ENCODE measurements at regions not wholly inside any gene's neighbourhood (a gene's known extent, or its start where the extent isn't known, plus 50 kb on each side); places are given as distances from the start of the nearest gene placed in this dataset.

DNA sequence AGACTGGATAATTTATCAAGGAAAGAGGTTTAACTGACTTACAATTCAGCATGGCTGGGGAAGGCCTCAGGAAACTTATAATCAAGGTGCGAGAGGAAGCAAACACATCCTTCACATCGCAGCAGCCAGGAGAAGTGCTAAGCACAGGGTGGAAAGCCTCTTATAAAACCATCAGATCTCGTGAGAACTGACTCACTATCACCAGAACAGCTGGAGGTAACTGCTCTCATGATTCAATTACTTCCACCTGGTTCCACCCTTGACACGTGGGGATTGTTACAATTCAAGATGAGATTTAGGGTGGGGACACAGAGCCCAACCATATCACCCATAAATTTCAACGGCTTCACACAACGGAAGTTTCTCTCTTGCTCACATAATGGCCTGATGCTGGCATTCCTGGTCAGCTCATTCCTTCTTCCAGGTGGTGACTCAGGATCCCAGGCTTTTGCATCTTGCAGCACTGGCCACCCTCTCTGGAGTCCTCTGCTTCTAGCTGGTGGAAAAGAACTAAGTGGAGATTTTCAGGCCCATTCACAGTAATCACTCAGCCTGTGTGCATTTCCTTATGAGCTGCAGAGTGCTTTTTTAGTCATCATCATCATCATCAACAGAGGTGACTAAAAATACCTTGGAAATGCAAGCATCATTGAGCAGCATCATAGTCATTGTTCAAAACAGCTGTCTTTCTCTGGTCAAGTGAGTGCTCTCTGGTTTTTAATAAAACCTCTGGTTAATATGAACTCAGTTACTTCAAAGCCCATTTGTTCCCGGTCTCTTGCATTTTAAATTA is 308.1 kb downstream of the SFMBT2 start (continued):
- TF ChIP-seq CTCF (conservative IDR thresholded peaks at IDR 0.05; ENCODE audit: low read depth in 2 of 2) = no peak

- no peaks in the 10 kb centered on the region; the same call in 1 of the 2 replicates for H3K36me3 ChIP-seq (ENCODE audit: insufficient read depth)
- H3K4me2 ChIP-seq = no peak overlapping the region
- no peak overlapping the region for H3K4me3 Mint-ChIP-seq
- no peak overlapping the region for H3K27ac Mint-ChIP-seq
- H3K4me3 ChIP-seq = no peak overlapping the region
- H4K20me1 ChIP-seq (replicated peaks; ENCODE audit: insufficient read depth) = no peaks in the 10 kb centered on the region
- no peaks in the 10 kb centered on the region for H3K9me3 Mint-ChIP-seq
- H3K27ac ChIP-seq (ENCODE audit: low read depth) = no peak overlapping the region
- H3K4me1 ChIP-seq (ENCODE audit: insufficient read depth) = no peaks in the 10 kb centered on the region
- peaks cover 7% of the 10 kb centered on the region; the same call in 1 of the 2 replicates for H3K9me2 ChIP-seq (ENCODE audit: insufficient read depth)
- no peaks in the 10 kb centered on the region for H3K27me3 ChIP-seq (ENCODE audit: insufficient read depth)
- H3K79me2 ChIP-seq (replicated peaks; ENCODE audit: insufficient read depth) = no peaks in the 10 kb centered on the region
- peak overlapping the region; percentile 47; the same call in 1 of the 2 replicates for H2AFZ ChIP-seq
- no peaks in the 10 kb centered on the region for H3K36me3 Mint-ChIP-seq (ENCODE audit: low read depth)
- H3K27me3 Mint-ChIP-seq (ENCODE audit: insufficient read depth, low read depth, poor library complexity) = no peaks in the 10 kb centered on the region
- no peak for DNase-seq (ENCODE audit: low spot score)
- no peak for TF ChIP-seq NANOG (IDR thresholded peaks at IDR 0.05; ENCODE audit: borderline replicate concordance)
- TF ChIP-seq ZNF114 (CRISPR knock-in tag; IDR thresholded peaks at IDR 0.05) = no peak
- TF ChIP-seq JUNB (IDR thresholded peaks at IDR 0.05; ENCODE audit: unreplicated experiment) = no peak
- no peak for TF ChIP-seq REST (IDR thresholded peaks at IDR 0.05; ENCODE audit: unreplicated experiment)
- TF ChIP-seq EZH2 (IDR thresholded peaks at IDR 0.05; ENCODE audit: low read depth, unreplicated experiment) = no peak
- no peaks in the 10 kb centered on the region for H3F3A ChIP-seq (replicated peaks; ENCODE audit: low read depth)
- ATAC-seq = no peak
- no peaks in the 10 kb centered on the region for H3K4me1 Mint-ChIP-seq
Measured at GRCh38 chr10:7102084-7102483, 308.8 kb downstream of the SFMBT2 start.

DNA sequence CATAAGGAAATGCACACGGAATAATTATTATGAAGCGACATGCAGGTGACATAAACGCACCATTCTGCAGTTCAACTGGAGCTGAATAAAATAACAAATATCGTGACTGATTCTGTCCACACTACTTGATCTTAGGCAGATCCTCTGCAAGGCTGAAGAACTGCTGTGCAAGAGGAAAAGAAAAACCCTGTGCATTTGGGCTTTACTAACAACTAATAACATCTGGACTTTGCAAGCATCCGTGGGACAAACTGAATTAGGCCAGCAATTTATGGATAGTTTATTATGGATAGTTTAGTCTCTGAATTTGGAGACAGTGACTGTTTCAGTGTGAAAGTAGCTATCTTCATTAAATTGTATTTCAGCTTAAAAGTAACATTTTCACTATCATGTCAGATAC is 309.4 kb downstream of the SFMBT2 start:
- Histone ChIP-seq H4K20me1 (replicated peaks; ENCODE audit: insufficient read depth) (no peaks in the 10 kb centered on the region), H3K79me2 (replicated peaks; ENCODE audit: insufficient read depth) (no peaks in the 10 kb centered on the region), H3K4me2 (no peak overlapping the region), H2AFZ (no peak overlapping the region), H3K27me3 (ENCODE audit: insufficient read depth) (no peaks in the 10 kb centered on the region), H3K4me1 (ENCODE audit: insufficient read depth) (no peaks in the 10 kb centered on the region), H3K4me3 (no peak overlapping the region), H3K9me2 (ENCODE audit: insufficient read depth) (peaks cover 7% of the 10 kb centered on the region; the same call in 1 of the 2 replicates), H3K27ac (ENCODE audit: low read depth) (no peak overlapping the region), H3K36me3 (ENCODE audit: insufficient read depth) (no peaks in the 10 kb centered on the region; the same call in 1 of the 2 replicates), H3F3A (replicated peaks; ENCODE audit: low read depth) (no peaks in the 10 kb centered on the region)
- no peaks in the 10 kb centered on the region for H3K9me3 Mint-ChIP-seq
- no peak for ATAC-seq
- DNase-seq (ENCODE audit: low spot score) = no peak
- no peak overlapping the region for H3K27ac Mint-ChIP-seq
- no peaks in the 10 kb centered on the region for H3K27me3 Mint-ChIP-seq (ENCODE audit: insufficient read depth, low read depth, poor library complexity)
- H3K36me3 Mint-ChIP-seq (ENCODE audit: low read depth) = no peaks in the 10 kb centered on the region
- no peak overlapping the region for H3K4me3 Mint-ChIP-seq
- H3K4me1 Mint-ChIP-seq = no peaks in the 10 kb centered on the region
- TF ChIP-seq, protein P1, sequence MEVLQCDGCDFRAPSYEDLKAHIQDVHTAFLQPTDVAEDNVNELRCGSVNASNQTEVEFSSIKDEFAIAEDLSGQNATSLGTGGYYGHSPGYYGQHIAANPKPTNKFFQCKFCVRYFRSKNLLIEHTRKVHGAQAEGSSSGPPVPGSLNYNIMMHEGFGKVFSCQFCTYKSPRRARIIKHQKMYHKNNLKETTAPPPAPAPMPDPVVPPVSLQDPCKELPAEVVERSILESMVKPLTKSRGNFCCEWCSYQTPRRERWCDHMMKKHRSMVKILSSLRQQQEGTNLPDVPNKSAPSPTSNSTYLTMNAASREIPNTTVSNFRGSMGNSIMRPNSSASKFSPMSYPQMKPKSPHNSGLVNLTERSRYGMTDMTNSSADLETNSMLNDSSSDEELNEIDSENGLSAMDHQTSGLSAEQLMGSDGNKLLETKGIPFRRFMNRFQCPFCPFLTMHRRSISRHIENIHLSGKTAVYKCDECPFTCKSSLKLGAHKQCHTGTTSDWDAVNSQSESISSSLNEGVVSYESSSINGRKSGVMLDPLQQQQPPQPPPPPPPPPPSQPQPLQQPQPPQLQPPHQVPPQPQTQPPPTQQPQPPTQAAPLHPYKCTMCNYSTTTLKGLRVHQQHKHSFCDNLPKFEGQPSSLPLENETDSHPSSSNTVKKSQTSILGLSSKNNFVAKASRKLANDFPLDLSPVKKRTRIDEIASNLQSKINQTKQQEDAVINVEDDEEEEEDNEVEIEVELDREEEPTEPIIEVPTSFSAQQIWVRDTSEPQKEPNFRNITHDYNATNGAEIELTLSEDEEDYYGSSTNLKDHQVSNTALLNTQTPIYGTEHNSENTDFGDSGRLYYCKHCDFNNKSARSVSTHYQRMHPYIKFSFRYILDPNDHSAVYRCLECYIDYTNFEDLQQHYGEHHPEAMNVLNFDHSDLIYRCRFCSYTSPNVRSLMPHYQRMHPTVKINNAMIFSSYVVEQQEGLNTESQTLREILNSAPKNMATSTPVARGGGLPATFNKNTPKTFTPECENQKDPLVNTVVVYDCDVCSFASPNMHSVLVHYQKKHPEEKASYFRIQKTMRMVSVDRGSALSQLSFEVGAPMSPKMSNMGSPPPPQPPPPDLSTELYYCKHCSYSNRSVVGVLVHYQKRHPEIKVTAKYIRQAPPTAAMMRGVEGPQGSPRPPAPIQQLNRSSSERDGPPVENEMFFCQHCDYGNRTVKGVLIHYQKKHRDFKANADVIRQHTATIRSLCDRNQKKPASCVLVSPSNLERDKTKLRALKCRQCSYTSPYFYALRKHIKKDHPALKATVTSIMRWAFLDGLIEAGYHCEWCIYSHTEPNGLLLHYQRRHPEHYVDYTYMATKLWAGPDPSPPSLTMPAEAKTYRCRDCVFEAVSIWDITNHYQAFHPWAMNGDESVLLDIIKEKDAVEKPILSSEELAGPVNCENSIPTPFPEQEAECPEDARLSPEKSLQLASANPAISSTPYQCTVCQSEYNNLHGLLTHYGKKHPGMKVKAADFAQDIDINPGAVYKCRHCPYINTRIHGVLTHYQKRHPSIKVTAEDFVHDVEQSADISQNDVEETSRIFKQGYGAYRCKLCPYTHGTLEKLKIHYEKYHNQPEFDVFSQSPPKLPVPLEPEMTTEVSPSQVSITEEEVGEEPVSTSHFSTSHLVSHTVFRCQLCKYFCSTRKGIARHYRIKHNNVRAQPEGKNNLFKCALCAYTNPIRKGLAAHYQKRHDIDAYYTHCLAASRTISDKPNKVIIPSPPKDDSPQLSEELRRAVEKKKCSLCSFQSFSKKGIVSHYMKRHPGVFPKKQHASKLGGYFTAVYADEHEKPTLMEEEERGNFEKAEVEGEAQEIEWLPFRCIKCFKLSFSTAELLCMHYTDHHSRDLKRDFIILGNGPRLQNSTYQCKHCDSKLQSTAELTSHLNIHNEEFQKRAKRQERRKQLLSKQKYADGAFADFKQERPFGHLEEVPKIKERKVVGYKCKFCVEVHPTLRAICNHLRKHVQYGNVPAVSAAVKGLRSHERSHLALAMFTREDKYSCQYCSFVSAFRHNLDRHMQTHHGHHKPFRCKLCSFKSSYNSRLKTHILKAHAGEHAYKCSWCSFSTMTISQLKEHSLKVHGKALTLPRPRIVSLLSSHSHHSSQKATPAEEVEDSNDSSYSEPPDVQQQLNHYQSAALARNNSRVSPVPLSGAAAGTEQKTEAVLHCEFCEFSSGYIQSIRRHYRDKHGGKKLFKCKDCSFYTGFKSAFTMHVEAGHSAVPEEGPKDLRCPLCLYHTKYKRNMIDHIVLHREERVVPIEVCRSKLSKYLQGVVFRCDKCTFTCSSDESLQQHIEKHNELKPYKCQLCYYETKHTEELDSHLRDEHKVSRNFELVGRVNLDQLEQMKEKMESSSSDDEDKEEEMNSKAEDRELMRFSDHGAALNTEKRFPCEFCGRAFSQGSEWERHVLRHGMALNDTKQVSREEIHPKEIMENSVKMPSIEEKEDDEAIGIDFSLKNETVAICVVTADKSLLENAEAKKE (CRISPR knock-in tag; IDR thresholded peaks at IDR 0.05) = no peak
- no peak for TF ChIP-seq JUNB (IDR thresholded peaks at IDR 0.05; ENCODE audit: unreplicated experiment)
